K562 (cell line): ENCODE measurements at regions not wholly inside any gene's neighbourhood (a gene's known extent, or its start where the extent isn't known, plus 50 kb on each side); places are given as distances from the start of the nearest gene placed in this dataset.

Experiments used
- ATAC-seq: fragments of 200-7000 bp; cut with Tn5 transposase; 3 replicates; pipeline ENCODE4 v1.9.1; 2020; ENCODE audit warnings: moderate library complexity
- BruUV-seq: library from RNA; stranded (reverse); fragments of 400-500 nt; replicated peaks from 2 replicates; lab custom pipeline; 2021; lab: Mats Ljungman, UMichigan
- CTCF ChIA-PET: fragments of 300-600 bp; formaldehyde crosslinking; extraction: SDS; loops from one replicate; lab custom pipeline; 2021; ENCODE audit warnings: low intra/inter-chr PET ratio; lab: Yijun Ruan, JAX
- POLR2A ChIA-PET: fragments of 300-600, 350-650 bp; sonication (Branson Sonifier 250); formaldehyde crosslinking; extraction: SDS; loops from one replicate; lab custom pipeline; 2021; ENCODE audit warnings: antibody characterized with exemption, inconsistent platforms; lab: Yijun Ruan, JAX
- DNase-seq, 4 experiments: peaks; one replicate each; pipeline versions ENCODE4 v3.0.0 to v3.0.0-alpha.2; 2011 to 2018; ENCODE audit warnings: low spot score in 3 of 4, mixed read lengths in 3 of 4; ENCODE audit errors: extremely low read depth in 1 of 4
- FAIRE-seq: peaks from 2 replicates; lab custom pipeline; 2011; peaks lifted over from hg19 to GRCh38; lab: Jason Lieb, UNC
- H2AFZ ChIP-seq: 2 replicates; pipeline ENCODE4 v1.6.0; 2011; ENCODE audit warnings: low read depth, low read length, control low read depth, inconsistent platforms
- H3K27ac ChIP-seq: fragments of 200-600 bp; 3 replicates; pipeline ENCODE4 v1.8.0; 2011; ENCODE audit warnings: low read depth, mild to moderate bottlenecking, control low read depth, inconsistent platforms, low read length, moderate library complexity, mixed read lengths; ENCODE audit errors: extremely low read depth
- H3K27me3 ChIP-seq, 2 experiments: fragments of 300-600 bp in 1 of 2; 2 replicates in 1 of 2; 3 replicates in 1 of 2; pipeline versions ENCODE4 v1.6.0 to v1.8.0; 2011; ENCODE audit warnings: inconsistent platforms in 2 of 2, low read length in 2 of 2, mild to moderate bottlenecking in 1 of 2, mixed read lengths in 1 of 2, moderate library complexity in 1 of 2; ENCODE audit not compliant: control insufficient read depth in 2 of 2, insufficient read depth in 2 of 2
- H3K36me3 ChIP-seq: fragments of 300-600 bp; 3 replicates; pipeline ENCODE4 v1.8.0; 2011; ENCODE audit warnings: mild to moderate bottlenecking, low read length, inconsistent platforms; ENCODE audit not compliant: control insufficient read depth, insufficient read depth
- H3K4me1 ChIP-seq, 2 experiments: fragments of 200-600 bp in 1 of 2; replicated peaks in 1 of 2; 2 replicates in 1 of 2; 3 replicates in 1 of 2; pipeline versions ENCODE4 v1.5.1 to v1.8.0; 2011; ENCODE audit warnings: inconsistent platforms in 2 of 2, low read length in 2 of 2, mild to moderate bottlenecking in 1 of 2, mixed read lengths in 1 of 2, moderate library complexity in 1 of 2; ENCODE audit not compliant: control insufficient read depth in 2 of 2, insufficient read depth in 2 of 2
- H3K4me2 ChIP-seq: 2 replicates; pipeline ENCODE4 v1.6.1; 2011; ENCODE audit warnings: low read length, control low read depth, inconsistent platforms, mixed read lengths; ENCODE audit not compliant: insufficient read depth
- H3K4me3 ChIP-seq: fragments of 200-600 bp; sonication (generic), shearing (Covaris generic); 2 replicates; pipeline ENCODE4 v1.5.1; 2016; ENCODE audit warnings: control low read depth, inconsistent platforms
- H3K79me2 ChIP-seq: fragments of 200-600 bp; 3 replicates; pipeline ENCODE4 v1.8.0; 2011; ENCODE audit warnings: low read length, inconsistent platforms; ENCODE audit not compliant: control insufficient read depth, insufficient read depth
- H3K9ac ChIP-seq, 2 experiments: 2 replicates each; pipeline versions ENCODE4 v1.6.0 to v1.6.1; 2011; ENCODE audit warnings: low read depth in 2 of 2, low read length in 2 of 2, control low read depth in 1 of 2, inconsistent platforms in 1 of 2, mild to moderate bottlenecking in 1 of 2, mixed read lengths in 1 of 2; ENCODE audit not compliant: insufficient read depth in 1 of 2
- H3K9me1 ChIP-seq: one replicate; pipeline ENCODE4 v1.6.0; 2011; ENCODE audit warnings: inconsistent platforms, mild to moderate bottlenecking, low read length, moderate library complexity; ENCODE audit not compliant: control insufficient read depth, insufficient read depth
- H3K9me3 ChIP-seq: replicated peaks from 2 replicates; pipeline ENCODE4 v1.5.1; 2011; ENCODE audit warnings: low read depth, low read length, inconsistent platforms; ENCODE audit not compliant: control insufficient read depth, insufficient read depth
- H4K20me1 ChIP-seq: replicated peaks from 2 replicates; pipeline ENCODE4 v1.6.1; 2011; ENCODE audit warnings: low read length, inconsistent platforms, mixed read lengths; ENCODE audit not compliant: control insufficient read depth, insufficient read depth
- CC2D1A ChIP-seq: fragments of 450-650 bp; IDR thresholded peaks from 2 replicates; pipeline ENCODE4 v1.6.1; 2017; ENCODE audit warnings: mild to moderate bottlenecking
- EGR1 ChIP-seq: fragments of 450-650 bp; conservative IDR thresholded peaks from 2 replicates; pipeline ENCODE4 v1.6.1; 2017; ENCODE audit warnings: mild to moderate bottlenecking
- GATA2 ChIP-seq: sonication (generic); formaldehyde crosslinking; IDR thresholded peaks from 2 replicates; pipeline ENCODE4 v1.4.0; 2020; ENCODE audit warnings: mild to moderate bottlenecking, missing genetic modification reagents
- MEIS2 ChIP-seq: fragments of 450-650 bp; IDR thresholded peaks from 2 replicates; pipeline ENCODE4 v1.6.1; 2014; ENCODE audit warnings: mild to moderate bottlenecking; ENCODE audit not compliant: partially characterized antibody
- NFE2L1 ChIP-seq: fragments of 450-650 bp; IDR thresholded peaks from 2 replicates; pipeline ENCODE4 v1.6.1; 2016; ENCODE audit warnings: missing genetic modification characterization, low read depth, mild to moderate bottlenecking, missing compliant biosample characterization, moderate library complexity, borderline replicate concordance
- SMC3 ChIP-seq: conservative IDR thresholded peaks from 2 replicates; pipeline ENCODE4 v1.6.1; 2011; ENCODE audit warnings: low read depth, low read length, improper control_type of control experiment; ENCODE audit not compliant: insufficient read depth
- ZNF121 ChIP-seq: sonication (generic); formaldehyde crosslinking; conservative IDR thresholded peaks from 2 replicates; pipeline ENCODE4 v1.8.0; 2022; ENCODE audit warnings: missing genetic modification reagents
- ZNF354B ChIP-seq: fragments of 250-450 bp; sonication (Bioruptor Pico); IDR thresholded peaks from 2 replicates; pipeline ENCODE4 v1.4.0; 2020
- ZNF707 ChIP-seq: fragments of 250-450 bp; sonication (Bioruptor Pico); conservative IDR thresholded peaks from 2 replicates; pipeline ENCODE4 v1.8.0; 2022; ENCODE audit warnings: inconsistent platforms, mild to moderate bottlenecking, moderate library complexity
- WGBS: fragments of 100-300 bp; shearing (Covaris generic); methylation state at CpG from one replicate; pipeline ENCODE4 v1.1.6; 2016; ENCODE audit warnings: low coverage, mixed read lengths; ENCODE audit not compliant: insufficient coverage; ENCODE audit errors: missing lambda C conversion rate; 5-methylcytosine and 5-hydroxymethylcytosine counted together
- in situ Hi-C: fragments of 300-500 bp; cut with MboI; formaldehyde crosslinking; loops from 4 replicates; pipeline ENCODE4 v1.15.0; 2018; ENCODE audit warnings: inconsistent platforms, mixed read lengths
- intact Hi-C: fragments of 100-400 bp; cut with micrococcal nuclease; formaldehyde crosslinking; loops from 2 replicates; pipeline ENCODE4 v1.14.2; 2022
- TF ChIP-seq, protein P1 (sequence below), 2 experiments: IDR thresholded peaks in 1 of 2; conservative IDR thresholded peaks in 1 of 2; 2 replicates each; pipeline ENCODE4 v1.6.1; 2016; ENCODE audit warnings: low read depth in 2 of 2, mild to moderate bottlenecking in 1 of 2, missing compliant biosample characterization in 1 of 2, missing genetic modification characterization in 1 of 2, moderate library complexity in 1 of 2
- TF ChIP-seq, protein P2 (sequence below): fragments of 450-650 bp; IDR thresholded peaks from 2 replicates; pipeline ENCODE4 v1.6.1; 2016; ENCODE audit warnings: mild to moderate bottlenecking
- TF ChIP-seq, protein P3 (sequence below): fragments of 450-650 bp; IDR thresholded peaks from 2 replicates; pipeline ENCODE4 v1.6.1; 2016

DNA sequence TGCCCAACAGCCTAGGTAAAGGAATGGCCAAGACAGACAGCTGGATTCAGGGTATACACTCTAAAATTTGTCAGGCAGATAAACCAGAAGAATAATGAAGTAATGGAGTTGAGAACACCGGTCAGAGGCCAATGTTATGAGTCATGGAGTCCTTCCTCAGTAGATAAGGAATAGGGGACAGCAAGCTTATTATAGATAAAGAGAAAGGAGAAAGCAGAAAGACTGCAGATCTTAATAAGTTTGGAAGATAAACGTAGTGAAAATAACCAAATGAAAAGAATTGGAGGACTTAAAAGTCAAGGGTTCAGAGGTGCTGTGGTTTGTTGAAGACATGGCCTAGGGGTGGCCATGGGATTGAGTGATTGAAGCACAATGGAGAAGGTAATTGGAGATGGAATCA, 63.5 kb upstream of the NFE2L2 start (continued):
- TF ChIP-seq ZNF121 (CRISPR knock-in tag) (no peak), ZNF707 (no peak), ZNF354B (CRISPR knock-in tag) (no peak), SMC3 (no peak)

DNA sequence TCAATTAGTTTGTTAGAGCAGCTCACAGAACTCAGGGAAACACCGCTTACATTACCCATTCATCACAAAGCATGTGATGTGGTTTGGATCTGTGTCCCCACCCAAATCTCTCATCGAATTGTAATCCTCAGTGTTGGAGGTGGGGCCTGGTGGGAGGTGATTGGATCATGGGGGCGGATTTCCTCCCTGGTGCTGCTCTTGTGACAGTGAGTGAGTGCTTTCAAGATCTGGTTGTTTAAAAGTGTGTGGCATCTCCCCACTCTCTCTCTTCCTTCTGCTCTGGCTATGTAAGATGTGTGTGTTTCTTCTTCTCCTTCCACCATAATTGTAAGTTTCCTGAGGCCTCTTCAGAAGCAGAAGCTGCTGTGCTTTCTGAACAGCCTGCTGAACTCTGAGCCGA, 63.5 kb upstream of the AGPS start:
- H3K4me1 ChIP-seq, result peaks cover 0 to 21% of the 10 kb centered on the region in 2 experiments; a peak in 4 of 5 replicates
- intact Hi-C loops, result no loop called here
- no peaks in the 10 kb centered on the region for H3K9me1 ChIP-seq
- ATAC-seq (peak; percentile 49), DNase-seq (peak in 2 of 4 experiments; percentile 20 to 48), FAIRE-seq (peak; percentile 55)
- TF ChIP-seq, protein P1, sequence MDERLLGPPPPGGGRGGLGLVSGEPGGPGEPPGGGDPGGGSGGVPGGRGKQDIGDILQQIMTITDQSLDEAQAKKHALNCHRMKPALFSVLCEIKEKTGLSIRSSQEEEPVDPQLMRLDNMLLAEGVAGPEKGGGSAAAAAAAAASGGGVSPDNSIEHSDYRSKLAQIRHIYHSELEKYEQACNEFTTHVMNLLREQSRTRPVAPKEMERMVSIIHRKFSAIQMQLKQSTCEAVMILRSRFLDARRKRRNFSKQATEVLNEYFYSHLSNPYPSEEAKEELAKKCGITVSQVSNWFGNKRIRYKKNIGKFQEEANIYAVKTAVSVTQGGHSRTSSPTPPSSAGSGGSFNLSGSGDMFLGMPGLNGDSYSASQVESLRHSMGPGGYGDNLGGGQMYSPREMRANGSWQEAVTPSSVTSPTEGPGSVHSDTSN (CRISPR knock-in tag; IDR thresholded peaks at IDR 0.05; ENCODE audit: low read depth), result peak; percentile 43; the same call in 1 of the 2 replicates
- TF ChIP-seq, protein P1 (tag; conservative IDR thresholded peaks at IDR 0.05; ENCODE audit: low read depth), result peak; percentile 80
- TF ChIP-seq, protein P2, sequence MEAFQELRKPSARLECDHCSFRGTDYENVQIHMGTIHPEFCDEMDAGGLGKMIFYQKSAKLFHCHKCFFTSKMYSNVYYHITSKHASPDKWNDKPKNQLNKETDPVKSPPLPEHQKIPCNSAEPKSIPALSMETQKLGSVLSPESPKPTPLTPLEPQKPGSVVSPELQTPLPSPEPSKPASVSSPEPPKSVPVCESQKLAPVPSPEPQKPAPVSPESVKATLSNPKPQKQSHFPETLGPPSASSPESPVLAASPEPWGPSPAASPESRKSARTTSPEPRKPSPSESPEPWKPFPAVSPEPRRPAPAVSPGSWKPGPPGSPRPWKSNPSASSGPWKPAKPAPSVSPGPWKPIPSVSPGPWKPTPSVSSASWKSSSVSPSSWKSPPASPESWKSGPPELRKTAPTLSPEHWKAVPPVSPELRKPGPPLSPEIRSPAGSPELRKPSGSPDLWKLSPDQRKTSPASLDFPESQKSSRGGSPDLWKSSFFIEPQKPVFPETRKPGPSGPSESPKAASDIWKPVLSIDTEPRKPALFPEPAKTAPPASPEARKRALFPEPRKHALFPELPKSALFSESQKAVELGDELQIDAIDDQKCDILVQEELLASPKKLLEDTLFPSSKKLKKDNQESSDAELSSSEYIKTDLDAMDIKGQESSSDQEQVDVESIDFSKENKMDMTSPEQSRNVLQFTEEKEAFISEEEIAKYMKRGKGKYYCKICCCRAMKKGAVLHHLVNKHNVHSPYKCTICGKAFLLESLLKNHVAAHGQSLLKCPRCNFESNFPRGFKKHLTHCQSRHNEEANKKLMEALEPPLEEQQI, result peak; percentile 36; the same call in 1 of the 2 replicates
- peak; percentile 66 for TF ChIP-seq EGR1
- TF ChIP-seq MEIS2, result peak; percentile 88
- TF ChIP-seq GATA2 (CRISPR knock-in tag), result no peak
- TF ChIP-seq, protein P3, sequence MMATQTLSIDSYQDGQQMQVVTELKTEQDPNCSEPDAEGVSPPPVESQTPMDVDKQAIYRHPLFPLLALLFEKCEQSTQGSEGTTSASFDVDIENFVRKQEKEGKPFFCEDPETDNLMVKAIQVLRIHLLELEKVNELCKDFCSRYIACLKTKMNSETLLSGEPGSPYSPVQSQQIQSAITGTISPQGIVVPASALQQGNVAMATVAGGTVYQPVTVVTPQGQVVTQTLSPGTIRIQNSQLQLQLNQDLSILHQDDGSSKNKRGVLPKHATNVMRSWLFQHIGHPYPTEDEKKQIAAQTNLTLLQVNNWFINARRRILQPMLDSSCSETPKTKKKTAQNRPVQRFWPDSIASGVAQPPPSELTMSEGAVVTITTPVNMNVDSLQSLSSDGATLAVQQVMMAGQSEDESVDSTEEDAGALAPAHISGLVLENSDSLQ, result peak; percentile 96
- no peak for TF ChIP-seq NFE2L1 (tag)
- TF ChIP-seq CC2D1A, result peak; percentile 68
- H3K4me2 ChIP-seq, result no peak overlapping the region
- no TSS peak for BruUV-seq
- no peaks in the 10 kb centered on the region for H3K9me3 ChIP-seq
- H3K27me3 ChIP-seq, result no peaks in the 10 kb centered on the region
- H3K9ac ChIP-seq, result no peak overlapping the region
- POLR2A ChIA-PET, result no interaction called here
- in situ Hi-C loops, result no loop called here
- no peak overlapping the region for H3K27ac ChIP-seq
- H3K4me3 ChIP-seq, result no peak overlapping the region
- no peaks in the 10 kb centered on the region for H4K20me1 ChIP-seq
- H2AFZ ChIP-seq, result no peak overlapping the region
- H3K79me2 ChIP-seq, result no peaks in the 10 kb centered on the region
- CTCF ChIA-PET, result interaction anchor here (1.9 kb wide), 1 partner anchor 165 kb away, joined by 6 read pairs; no protein-coding TSS in a partner anchor
- peaks cover 19% of the 10 kb centered on the region for H3K36me3 ChIP-seq
- 72% methylated on average over 4 of the region's 4 CpGs for WGBS
